ENCODE measurements at regions not wholly inside any gene's neighbourhood (a gene's known extent, or its start where the extent isn't known, plus 50 kb on each side); places are given as distances from the start of the nearest gene placed in this dataset.
"Not testable (repeated sequence)": the region's sequence is repeated elsewhere in the genome, so short reads cannot be mapped to it uniquely, and the experiment has no call there.

- no peak for DNase-seq (ENCODE audit: low spot score)
Measured at GRCh38 chr6:101113468-101114260, 232.5 kb upstream of the ASCC3 start.

GRCh38 chr6:101114703-101115102 is 233.6 kb upstream of the ASCC3 start:
- DNase-seq (ENCODE audit: low spot score), result no peak

GRCh38 chr6:101116337-101116736 is 235.2 kb upstream of the ASCC3 start:
- DNase-seq (ENCODE audit: low spot score), result no peak

GRCh38 chr6:101117393-101118135 is 236.4 kb upstream of the ASCC3 start:
- no peak for DNase-seq (ENCODE audit: low spot score)

- no peak for DNase-seq (ENCODE audit: low spot score)
Measured at GRCh38 chr6:101118136-101118396, 236.9 kb upstream of the ASCC3 start.

GRCh38 chr6:101120747-101121146 is 239.6 kb upstream of the ASCC3 start:
- no peak for DNase-seq (ENCODE audit: low spot score)

- no peak for DNase-seq (ENCODE audit: low spot score)
Measured at GRCh38 chr6:101125380-101125971, 244.3 kb upstream of the ASCC3 start.

- DNase-seq (ENCODE audit: low spot score), result no peak
Measured at GRCh38 chr6:101126501-101126900, 245.4 kb upstream of the ASCC3 start.

GRCh38 chr6:101129851-101130250 is 248.7 kb upstream of the ASCC3 start:
- DNase-seq (ENCODE audit: low spot score), result no peak

GRCh38 chr6:101146389-101146788 is 247.1 kb upstream of the GRIK2 start:
- DNase-seq (ENCODE audit: low spot score), result no peak

- no peak for DNase-seq (ENCODE audit: low spot score)
Measured at GRCh38 chr6:101150226-101150625, 243.3 kb upstream of the GRIK2 start.

GRCh38 chr6:101157638-101158037 is 235.9 kb upstream of the GRIK2 start:
- not testable (repeated sequence) for DNase-seq (ENCODE audit: low spot score)

- no peak for DNase-seq (ENCODE audit: low spot score)
Measured at GRCh38 chr6:101163611-101164010, 229.9 kb upstream of the GRIK2 start.

- no peak for DNase-seq (ENCODE audit: low spot score)
Measured at GRCh38 chr6:101167638-101168037, 225.9 kb upstream of the GRIK2 start.

- DNase-seq (ENCODE audit: low spot score), result not testable (repeated sequence)
Measured at GRCh38 chr6:101171049-101171448, 222.5 kb upstream of the GRIK2 start.

- no peak for DNase-seq (ENCODE audit: low spot score)
Measured at GRCh38 chr6:101178748-101179147, 214.8 kb upstream of the GRIK2 start.

- no peak for DNase-seq (ENCODE audit: low spot score)
Measured at GRCh38 chr6:101181006-101181405, 212.5 kb upstream of the GRIK2 start.

GRCh38 chr6:101188285-101188798 is 205.2 kb upstream of the GRIK2 start:
- not testable (repeated sequence) for DNase-seq (ENCODE audit: low spot score)

- no peak for DNase-seq (ENCODE audit: low spot score)
Measured at GRCh38 chr6:101195588-101195987, 197.9 kb upstream of the GRIK2 start.

GRCh38 chr6:101199441-101199840 is 194.1 kb upstream of the GRIK2 start:
- DNase-seq (ENCODE audit: low spot score), result no peak

- no peak for DNase-seq (ENCODE audit: low spot score)
Measured at GRCh38 chr6:101202867-101203374, 190.6 kb upstream of the GRIK2 start.

GRCh38 chr6:101203664-101204063 is 189.8 kb upstream of the GRIK2 start:
- DNase-seq (ENCODE audit: low spot score), result no peak

GRCh38 chr6:101208152-101208551 is 185.4 kb upstream of the GRIK2 start:
- no peak for DNase-seq (ENCODE audit: low spot score)

Measured in CD4-positive, alpha-beta T cell treated with Interleukin-2 at 100 ng/mL for 4 hours (primary cell).